SU-DHL-6 (cell line): ENCODE measurements at regions not wholly inside any gene's neighbourhood (a gene's known extent, or its start where the extent isn't known, plus 50 kb on each side); places are given as distances from the start of the nearest gene placed in this dataset.

Source experiments
- H2AFZ ChIP-seq: fragments of 200-600 bp; sonication (generic); 2 replicates; pipeline ENCODE4 v1.6.1; 2014; ENCODE audit warnings: low read depth, mild to moderate bottlenecking, moderate library complexity, mixed read lengths, antibody characterized with exemption, low read length; ENCODE audit not compliant: severe bottlenecking
- H3F3A ChIP-seq: fragments of 200-600 bp; shearing (Covaris generic); 2 replicates; pipeline ENCODE4 v1.6.0; 2016; ENCODE audit warnings: antibody characterized with exemption, mild to moderate bottlenecking; ENCODE audit not compliant: insufficient read depth
- H3K27ac ChIP-seq: fragments of 200-600 bp; sonication (generic); 2 replicates; pipeline ENCODE4 v1.5.1; 2016; ENCODE audit warnings: low read depth, mild to moderate bottlenecking, low read length, moderate library complexity, mixed read lengths
- H3K27me3 ChIP-seq: fragments of 200-600 bp; sonication (generic), shearing (Covaris generic); 2 replicates; pipeline ENCODE4 v1.6.0; 2014; ENCODE audit warnings: mild to moderate bottlenecking, low read length
- H3K36me3 ChIP-seq: fragments of 200-600 bp; sonication (generic); 2 replicates; pipeline ENCODE4 v1.6.1; 2014; ENCODE audit warnings: mild to moderate bottlenecking, low read length, mixed read lengths
- H3K4me2 ChIP-seq: fragments of 300-600, 200-600 bp; shearing (Covaris generic), sonication (generic); 2 replicates; pipeline ENCODE4 v1.6.0; 2014; ENCODE audit warnings: low read length, low read depth, mild to moderate bottlenecking; ENCODE audit not compliant: poor library complexity, severe bottlenecking
- H3K4me3 ChIP-seq: fragments of 200-600 bp; sonication (generic); 2 replicates; pipeline ENCODE4 v1.5.1; 2014; ENCODE audit warnings: antibody characterized with exemption, low read length, mild to moderate bottlenecking, mixed read lengths; ENCODE audit not compliant: insufficient read depth, poor library complexity, severe bottlenecking
- H3K79me2 ChIP-seq: fragments of 200-600 bp; sonication (generic); 2 replicates; pipeline ENCODE4 v1.6.1; 2014; ENCODE audit warnings: mild to moderate bottlenecking, low read length, moderate library complexity; ENCODE audit not compliant: insufficient read depth
- H3K9ac ChIP-seq: fragments of 200-600 bp; sonication (generic); 2 replicates; pipeline ENCODE4 v1.7.0; 2014; ENCODE audit warnings: mild to moderate bottlenecking, low read length
- H3K9me2 ChIP-seq: fragments of 200-600 bp; sonication (generic); replicated peaks from 2 replicates; pipeline ENCODE4 v1.6.1; 2014; ENCODE audit warnings: low read length; ENCODE audit not compliant: insufficient read depth
- H3K9me3 ChIP-seq: fragments of 200-600 bp; sonication (generic); 2 replicates; pipeline ENCODE4 v1.6.1; 2014; ENCODE audit warnings: low read length, mixed read lengths; ENCODE audit not compliant: insufficient read depth
- H4K20me1 ChIP-seq: fragments of 200-600 bp; sonication (generic); 2 replicates; pipeline ENCODE4 v1.6.1; 2014; ENCODE audit warnings: low read depth, mild to moderate bottlenecking, antibody characterized with exemption, low read length, moderate library complexity, mixed read lengths
- EZH2phosphoT487 ChIP-seq: fragments of 200-600 bp; sonication (generic), shearing (Covaris generic); conservative IDR thresholded peaks from 2 replicates; pipeline ENCODE4 v1.6.1; 2018; ENCODE audit warnings: mild to moderate bottlenecking, antibody characterized with exemption, low read length, moderate library complexity, mixed read lengths
- TF ChIP-seq, protein P1 (sequence below): fragments of 200-600 bp; sonication (generic); IDR thresholded peaks from one replicate; pipeline ENCODE4 v1.5.1; 2017; ENCODE audit warnings: antibody characterized with exemption, mild to moderate bottlenecking, low read length, moderate library complexity; ENCODE audit not compliant: insufficient read depth, poor library complexity, severe bottlenecking

DNA sequence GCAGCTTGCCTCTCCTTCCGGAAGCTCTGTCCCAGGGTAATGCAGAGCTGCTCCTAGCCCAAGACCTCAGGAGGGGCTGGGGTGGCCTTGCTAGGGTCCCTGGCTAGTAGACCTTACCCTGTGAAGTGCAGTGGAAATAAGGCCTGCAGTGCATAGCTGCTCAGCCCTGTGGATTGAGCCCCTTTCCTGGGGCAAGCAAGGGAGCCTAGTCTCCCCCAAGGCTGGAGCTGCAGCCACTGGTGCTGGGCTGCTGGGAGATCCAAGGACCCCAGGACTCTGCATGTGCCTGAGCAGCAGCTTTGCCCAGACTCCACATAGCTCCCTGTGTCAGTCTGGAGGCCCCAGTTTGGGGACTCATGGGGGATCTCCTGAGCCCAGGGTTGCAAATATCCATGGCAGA lies 57.9 kb downstream of the FANCF start:
- no peaks in the 10 kb centered on the region for H3K36me3 ChIP-seq
- H4K20me1 ChIP-seq = no peaks in the 10 kb centered on the region
- H3K4me2 ChIP-seq = no peak overlapping the region
- TF ChIP-seq, protein P1, sequence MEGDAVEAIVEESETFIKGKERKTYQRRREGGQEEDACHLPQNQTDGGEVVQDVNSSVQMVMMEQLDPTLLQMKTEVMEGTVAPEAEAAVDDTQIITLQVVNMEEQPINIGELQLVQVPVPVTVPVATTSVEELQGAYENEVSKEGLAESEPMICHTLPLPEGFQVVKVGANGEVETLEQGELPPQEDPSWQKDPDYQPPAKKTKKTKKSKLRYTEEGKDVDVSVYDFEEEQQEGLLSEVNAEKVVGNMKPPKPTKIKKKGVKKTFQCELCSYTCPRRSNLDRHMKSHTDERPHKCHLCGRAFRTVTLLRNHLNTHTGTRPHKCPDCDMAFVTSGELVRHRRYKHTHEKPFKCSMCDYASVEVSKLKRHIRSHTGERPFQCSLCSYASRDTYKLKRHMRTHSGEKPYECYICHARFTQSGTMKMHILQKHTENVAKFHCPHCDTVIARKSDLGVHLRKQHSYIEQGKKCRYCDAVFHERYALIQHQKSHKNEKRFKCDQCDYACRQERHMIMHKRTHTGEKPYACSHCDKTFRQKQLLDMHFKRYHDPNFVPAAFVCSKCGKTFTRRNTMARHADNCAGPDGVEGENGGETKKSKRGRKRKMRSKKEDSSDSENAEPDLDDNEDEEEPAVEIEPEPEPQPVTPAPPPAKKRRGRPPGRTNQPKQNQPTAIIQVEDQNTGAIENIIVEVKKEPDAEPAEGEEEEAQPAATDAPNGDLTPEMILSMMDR = no peak
- TF ChIP-seq EZH2phosphoT487 = no peak
- no peaks in the 10 kb centered on the region for H3F3A ChIP-seq
- no peak overlapping the region for H3K27ac ChIP-seq
- H3K79me2 ChIP-seq = no peaks in the 10 kb centered on the region
- H3K9me3 ChIP-seq = no peaks in the 10 kb centered on the region
- H3K27me3 ChIP-seq = no peaks in the 10 kb centered on the region
- no peak overlapping the region for H2AFZ ChIP-seq
- H3K4me3 ChIP-seq = no peak overlapping the region
- H3K9ac ChIP-seq = no peak overlapping the region
- H3K9me2 ChIP-seq = no peaks in the 10 kb centered on the region

DNA sequence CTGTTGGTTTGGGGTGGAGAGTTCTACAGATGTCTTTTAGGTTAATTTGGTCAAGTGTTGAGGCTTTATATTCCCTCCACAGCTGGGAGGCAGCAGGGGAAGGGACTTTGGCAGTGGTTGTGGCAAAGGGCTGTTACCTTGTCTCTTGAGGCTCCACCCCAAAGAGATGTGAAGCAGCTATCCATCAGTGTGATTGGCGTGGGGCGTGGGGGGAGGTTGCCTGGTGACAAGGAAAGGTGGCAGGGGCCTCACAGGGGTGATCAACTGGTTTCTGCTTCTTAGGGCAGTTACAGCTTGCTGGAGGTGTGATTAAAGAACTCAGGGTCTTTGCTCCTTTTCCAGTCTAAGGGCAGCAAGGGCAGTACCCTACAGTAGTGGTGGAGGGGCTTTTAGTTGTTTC lies 59.3 kb downstream of the FANCF start:
- no peak overlapping the region for H3K9ac ChIP-seq
- no peaks in the 10 kb centered on the region for H3K9me2 ChIP-seq
- H3K27ac ChIP-seq = no peak overlapping the region
- H3K4me2 ChIP-seq = no peak overlapping the region
- no peaks in the 10 kb centered on the region for H3K36me3 ChIP-seq
- no peaks in the 10 kb centered on the region for H3K79me2 ChIP-seq
- H4K20me1 ChIP-seq = no peaks in the 10 kb centered on the region
- no peaks in the 10 kb centered on the region for H3K9me3 ChIP-seq
- no peak overlapping the region for H2AFZ ChIP-seq
- no peaks in the 10 kb centered on the region for H3F3A ChIP-seq
- H3K27me3 ChIP-seq = no peaks in the 10 kb centered on the region
- TF ChIP-seq EZH2phosphoT487 = no peak
- TF ChIP-seq, protein P1 = no peak
- no peak overlapping the region for H3K4me3 ChIP-seq

DNA sequence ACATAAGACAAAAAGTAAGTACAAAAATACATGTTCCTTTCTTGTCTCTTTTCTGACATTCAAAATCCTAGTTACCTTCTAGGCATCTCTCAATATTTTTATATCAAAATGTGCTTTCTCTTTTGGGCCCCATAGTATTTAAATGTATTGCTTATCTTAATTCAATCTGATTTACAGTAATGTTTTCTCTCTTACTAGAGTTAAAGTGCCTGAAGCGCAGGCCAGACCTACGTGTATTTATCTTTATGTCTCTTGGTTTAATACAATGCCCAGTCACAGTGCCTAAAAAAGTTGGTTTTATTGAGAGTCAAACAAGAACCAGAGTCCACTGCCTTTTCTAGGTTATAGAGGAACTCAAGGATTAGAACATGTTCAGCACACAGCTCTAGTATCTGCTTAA lies 64.3 kb downstream of the FANCF start:
- no peaks in the 10 kb centered on the region for H3K9me2 ChIP-seq
- H3K27ac ChIP-seq = no peak overlapping the region
- no peaks in the 10 kb centered on the region for H3K36me3 ChIP-seq
- no peaks in the 10 kb centered on the region for H3K79me2 ChIP-seq
- H3K27me3 ChIP-seq = no peaks in the 10 kb centered on the region
- H3F3A ChIP-seq = no peaks in the 10 kb centered on the region
- H4K20me1 ChIP-seq = no peaks in the 10 kb centered on the region
- H3K9ac ChIP-seq = no peak overlapping the region
- no peak for TF ChIP-seq EZH2phosphoT487
- TF ChIP-seq, protein P1 = no peak
- H2AFZ ChIP-seq = no peak overlapping the region
- H3K4me2 ChIP-seq = no peak overlapping the region
- no peak overlapping the region for H3K4me3 ChIP-seq
- no peaks in the 10 kb centered on the region for H3K9me3 ChIP-seq

DNA sequence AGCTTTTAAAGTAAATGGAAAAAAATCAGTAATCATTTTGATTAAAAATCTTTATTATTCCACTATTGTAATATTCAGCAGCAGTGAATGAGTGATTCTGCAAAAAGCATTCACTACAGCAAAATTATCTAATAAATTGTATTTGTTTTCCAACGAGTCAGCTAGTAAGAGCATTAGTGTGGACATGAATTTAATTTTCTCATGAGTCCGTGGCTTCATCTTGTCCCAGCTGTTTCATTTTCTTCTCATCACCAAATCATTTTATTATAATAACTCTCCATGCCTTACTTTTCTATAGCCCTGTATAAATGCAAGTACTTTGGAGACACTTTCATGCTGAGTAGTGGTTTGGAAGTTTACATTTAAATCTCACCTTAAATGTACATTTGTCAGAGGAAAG lies 66.2 kb downstream of the FANCF start:
- H3K4me3 ChIP-seq = no peak overlapping the region
- no peaks in the 10 kb centered on the region for H3K36me3 ChIP-seq
- H3K4me2 ChIP-seq = no peak overlapping the region

More for the DNA sequence above, 66.2 kb downstream of the FANCF start:
- no peaks in the 10 kb centered on the region for H3K79me2 ChIP-seq
- H3K9me3 ChIP-seq = no peaks in the 10 kb centered on the region
- no peak overlapping the region for H2AFZ ChIP-seq
- H3K27me3 ChIP-seq = no peaks in the 10 kb centered on the region
- H3K9ac ChIP-seq = no peak overlapping the region
- H3F3A ChIP-seq = no peaks in the 10 kb centered on the region
- no peak for TF ChIP-seq EZH2phosphoT487
- TF ChIP-seq, protein P1 = no peak
- H3K27ac ChIP-seq = no peak overlapping the region
- no peaks in the 10 kb centered on the region for H4K20me1 ChIP-seq
- no peaks in the 10 kb centered on the region for H3K9me2 ChIP-seq
